Ecto neural progenitor cell (in vitro differentiated cells): ENCODE measurements at regions not wholly inside any gene's neighbourhood (a gene's known extent, or its start where the extent isn't known, plus 50 kb on each side); places are given as distances from the start of the nearest gene placed in this dataset.
A peak's percentile ranks its signal among the peaks of the same experiment; 100 is the strongest.
"Not testable (repeated sequence)": the region's sequence is repeated elsewhere in the genome, so short reads cannot be mapped to it uniquely, and the experiment has no call there.

ENCODE experiments used
- DNase-seq: peaks from one replicate; pipeline ENCODE4 v3.0.0-alpha.2; 2018; ENCODE audit warnings: low spot score

DNA sequence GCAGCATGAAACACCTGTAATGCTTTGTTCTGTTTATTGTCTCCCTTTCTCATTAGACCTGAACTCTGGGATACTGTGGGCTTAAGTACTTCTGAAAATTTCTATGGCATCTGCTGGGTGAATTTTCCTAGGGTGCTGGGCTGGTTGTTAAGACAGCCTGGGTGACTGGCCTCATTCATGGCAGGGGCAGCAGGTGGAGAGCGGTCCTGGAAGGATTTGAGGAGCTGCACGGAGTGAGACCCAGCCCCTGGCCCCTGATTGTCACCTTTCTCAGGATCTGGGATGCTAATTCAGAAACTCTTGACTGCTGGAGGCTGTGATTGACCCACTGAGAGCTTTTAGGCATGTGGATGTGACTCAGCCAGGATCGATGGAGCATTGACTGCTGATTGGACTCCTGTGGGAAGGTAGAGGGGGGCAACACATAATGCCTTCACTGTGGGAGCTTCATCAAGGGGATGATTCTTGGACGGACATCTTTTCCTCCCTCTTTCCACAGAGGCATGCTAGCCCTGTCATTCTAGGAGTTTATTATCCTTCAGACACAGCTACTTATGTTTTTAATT is 252.0 kb downstream of the GOLGA6L6 start:
- peak; percentile 26 for DNase-seq

DNA sequence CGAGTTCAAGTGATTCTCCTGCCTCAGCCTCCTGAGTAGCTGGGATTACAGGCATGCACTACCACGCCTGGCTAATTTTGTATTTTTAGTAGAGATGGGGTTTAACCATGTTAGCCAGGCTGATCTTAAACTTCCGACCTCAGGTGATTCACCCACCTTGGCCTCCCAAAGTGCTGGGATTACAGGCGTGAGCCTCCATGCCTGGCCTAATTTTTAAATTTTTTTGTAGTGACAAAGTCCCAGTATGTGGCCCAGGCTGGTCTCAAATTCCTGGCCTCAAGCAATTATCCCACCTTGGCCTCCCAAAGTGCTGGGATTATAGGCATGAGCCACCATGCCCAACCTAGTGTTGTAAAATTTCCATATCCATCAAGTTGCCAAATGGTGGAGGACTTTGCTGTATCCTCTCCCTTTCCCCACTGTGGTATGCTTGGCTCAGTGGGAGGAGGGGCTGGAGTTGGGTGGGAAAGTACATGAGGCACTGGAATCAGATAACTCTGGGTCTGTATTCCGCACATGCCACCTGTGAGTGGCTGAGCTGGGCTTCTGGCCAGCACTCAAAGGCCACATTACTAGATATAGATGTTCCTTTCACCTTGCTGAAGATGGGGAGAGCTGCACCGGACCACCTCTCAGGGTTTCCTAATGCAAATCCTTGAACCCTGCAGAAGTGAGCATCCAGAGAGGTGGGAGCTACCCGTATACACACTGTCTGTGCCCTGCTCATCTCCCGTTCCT is 252.6 kb downstream of the GOLGA6L6 start:
- peak; percentile 11 for DNase-seq

DNA sequence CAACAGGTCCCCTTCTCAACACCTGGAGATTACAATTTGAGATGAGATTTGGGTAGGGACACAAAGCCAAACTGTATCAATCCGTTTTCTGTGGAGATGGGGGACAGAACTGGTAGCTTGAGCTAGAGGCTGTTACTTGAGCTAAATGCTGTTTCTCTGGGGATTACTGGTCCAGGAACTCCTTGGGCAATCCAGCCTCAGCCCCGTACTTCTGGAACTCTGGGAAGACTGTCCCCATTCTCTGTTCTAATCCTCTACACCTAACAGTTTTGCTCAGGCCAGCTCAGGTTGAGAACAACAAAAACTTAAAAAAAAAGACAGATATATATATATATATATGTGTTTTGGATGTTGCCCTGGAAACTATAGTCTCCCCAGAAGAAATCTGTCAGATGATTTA is 255.0 kb downstream of the GOLGA6L6 start:
- DNase-seq: not testable (repeated sequence)

DNA sequence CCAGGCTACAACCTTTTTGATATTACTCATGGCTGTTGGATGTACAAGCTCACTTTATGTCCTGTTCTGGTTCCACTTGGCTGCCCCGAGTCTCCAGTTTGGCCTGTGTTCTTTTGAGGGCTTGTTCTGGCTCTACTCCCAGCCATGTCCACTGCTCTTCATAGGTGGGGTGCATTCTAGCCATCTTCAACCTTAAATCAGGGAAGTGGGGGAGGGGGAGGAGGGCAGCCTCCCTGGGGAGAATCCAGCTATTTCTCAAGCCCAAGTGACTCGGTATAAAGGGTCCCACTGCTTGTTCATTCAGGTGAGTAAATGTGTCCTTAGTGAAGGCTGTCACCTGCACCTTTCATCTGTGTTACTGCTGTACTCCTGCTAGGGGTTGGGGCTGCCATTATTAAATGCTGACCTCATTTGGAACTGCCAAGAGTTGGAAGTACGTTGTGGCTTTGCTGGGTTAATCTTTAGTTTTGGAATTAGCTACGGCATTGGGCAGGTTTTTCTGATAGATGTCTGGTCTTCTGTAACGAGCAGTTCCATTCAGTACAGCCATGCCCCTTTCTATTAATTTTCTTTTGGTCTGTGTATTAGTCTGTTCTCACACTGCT is 255.8 kb downstream of the GOLGA6L6 start:
- peak; percentile 37 for DNase-seq

DNA sequence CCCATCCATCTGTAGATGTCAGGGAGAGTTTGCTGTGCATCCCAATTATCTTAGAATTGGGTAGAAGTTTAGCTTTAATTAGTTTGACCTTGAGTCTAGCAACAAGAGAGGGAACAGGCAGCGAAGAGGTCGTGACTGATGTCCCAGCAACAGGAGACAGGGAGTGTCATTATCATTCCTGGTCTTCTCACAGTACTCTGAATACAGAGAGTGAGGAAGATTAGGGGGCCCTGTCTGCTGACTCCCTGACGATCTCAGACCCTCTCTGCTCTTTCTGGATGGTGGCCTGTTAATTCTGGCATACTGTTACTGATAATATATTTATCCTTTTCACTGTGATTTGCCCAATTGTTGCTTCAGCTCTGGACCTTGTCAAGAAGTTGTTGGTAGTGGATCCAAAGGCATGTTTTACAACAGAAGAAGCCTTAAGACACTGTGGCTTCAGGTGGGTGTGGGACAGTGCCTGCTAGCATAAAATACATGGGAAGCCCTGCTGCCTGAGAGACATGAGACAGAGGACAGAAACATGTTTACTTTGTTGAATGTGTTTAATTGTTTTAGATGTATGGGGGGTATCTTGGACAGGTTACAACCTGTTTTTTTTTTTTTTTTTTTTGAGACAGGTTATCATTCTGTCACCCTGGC is 256.6 kb downstream of the GOLGA6L6 start:
- peak; percentile 27 for DNase-seq

DNA sequence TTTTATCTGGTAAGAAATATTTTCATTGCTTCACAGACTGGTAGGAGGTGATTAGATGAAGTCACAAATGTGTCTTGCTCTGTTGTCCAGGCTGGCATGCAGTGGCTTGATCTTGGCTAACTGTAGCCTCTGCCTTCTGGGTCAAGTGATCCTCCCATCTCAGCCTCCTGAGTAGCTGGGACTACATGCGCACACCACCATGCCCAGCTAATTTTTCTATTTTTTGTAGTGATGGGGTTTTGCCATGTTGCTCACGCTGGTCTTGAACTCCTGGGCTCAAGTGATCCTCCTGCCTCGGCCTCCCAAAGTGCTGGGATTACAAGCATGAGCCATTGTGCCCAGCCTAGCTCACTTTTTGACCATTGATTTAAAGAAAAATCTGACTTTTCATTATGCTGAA is 257.9 kb downstream of the GOLGA6L6 start:
- not testable (repeated sequence) for DNase-seq

DNA sequence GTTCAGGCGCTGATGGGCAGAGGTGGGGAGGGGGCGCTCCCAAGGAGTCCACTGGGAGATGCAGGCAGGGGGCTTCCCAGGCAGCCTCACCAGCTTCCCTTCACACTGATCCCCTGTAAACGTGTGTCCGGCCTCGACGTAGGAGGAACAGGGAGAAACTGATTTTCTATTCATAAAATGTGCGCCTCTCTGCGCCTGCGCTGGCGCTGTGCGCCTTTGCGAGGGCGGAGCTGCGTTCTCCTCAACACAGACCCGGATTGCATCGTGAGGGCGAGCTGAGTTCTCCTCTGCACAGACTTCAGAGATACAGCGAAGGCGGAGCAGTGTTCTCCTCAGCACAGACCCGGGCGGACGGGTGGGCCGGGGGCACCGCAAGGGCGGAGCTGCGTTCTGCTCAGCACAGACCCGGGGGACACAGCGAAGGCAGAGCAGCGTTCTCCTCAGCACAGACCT is 259.1 kb downstream of the GOLGA6L6 start:
- not testable (repeated sequence) for DNase-seq

DNA sequence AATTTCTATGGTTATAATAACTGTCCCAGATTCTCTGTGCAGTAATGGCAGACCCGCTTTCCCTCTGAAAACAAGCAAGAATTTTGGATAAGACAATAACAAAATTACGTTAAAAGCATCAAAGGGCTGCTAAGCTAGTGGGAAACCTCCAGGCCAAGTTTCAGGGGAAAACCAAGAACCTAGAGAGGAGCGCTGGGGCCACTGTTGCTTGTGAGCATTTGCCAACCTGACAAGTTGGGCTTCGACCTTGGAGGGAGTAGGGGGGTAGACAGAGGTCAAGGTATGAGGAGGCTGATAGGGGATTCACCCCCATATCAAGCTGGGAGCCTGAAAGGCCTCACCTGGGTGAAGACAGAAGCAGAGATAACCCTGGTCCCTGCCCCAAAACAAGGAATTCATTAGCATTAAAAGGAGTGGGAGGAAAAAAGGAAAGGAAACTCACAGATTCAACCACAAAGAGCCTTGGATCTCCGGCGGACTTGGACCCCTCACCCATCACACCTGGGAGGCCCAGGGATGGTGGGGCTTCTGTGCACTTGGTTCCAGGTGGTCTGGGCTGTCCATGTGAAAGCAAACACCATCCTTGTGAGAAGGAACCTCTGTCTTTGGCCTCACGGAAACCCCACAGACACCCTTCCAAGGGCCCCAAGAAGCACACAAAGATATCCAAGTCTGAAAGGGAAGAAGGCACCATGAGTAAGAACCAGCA is 259.9 kb downstream of the GOLGA6L6 start:
- not testable (repeated sequence) for DNase-seq

DNA sequence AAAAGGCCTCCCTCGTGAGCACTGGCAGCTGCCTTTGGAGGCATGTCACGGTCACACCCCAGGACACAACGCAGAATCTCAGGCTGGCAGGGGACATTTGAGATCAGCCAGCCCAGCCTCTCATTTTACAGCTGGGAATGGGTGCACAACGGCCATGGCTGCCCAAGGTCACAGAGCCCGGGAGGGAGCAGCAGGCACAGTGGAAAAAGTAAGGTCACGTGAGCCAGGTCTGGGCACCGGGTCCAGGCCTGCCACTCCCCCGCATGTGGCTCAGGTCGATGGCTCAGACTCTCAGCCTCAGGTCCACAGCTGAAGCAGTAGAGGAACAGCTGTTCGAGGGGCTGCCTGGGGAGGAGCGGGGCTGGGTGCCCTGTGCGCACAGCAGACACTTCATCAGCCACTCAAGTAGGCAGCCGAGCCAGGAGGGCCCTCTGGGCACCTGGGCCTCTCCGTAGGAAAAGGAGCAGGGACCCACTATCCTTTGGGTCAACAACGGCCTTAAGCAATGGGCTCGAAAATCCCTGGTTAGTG is 260.6 kb downstream of the GOLGA6L6 start:
- no peak for DNase-seq

DNA sequence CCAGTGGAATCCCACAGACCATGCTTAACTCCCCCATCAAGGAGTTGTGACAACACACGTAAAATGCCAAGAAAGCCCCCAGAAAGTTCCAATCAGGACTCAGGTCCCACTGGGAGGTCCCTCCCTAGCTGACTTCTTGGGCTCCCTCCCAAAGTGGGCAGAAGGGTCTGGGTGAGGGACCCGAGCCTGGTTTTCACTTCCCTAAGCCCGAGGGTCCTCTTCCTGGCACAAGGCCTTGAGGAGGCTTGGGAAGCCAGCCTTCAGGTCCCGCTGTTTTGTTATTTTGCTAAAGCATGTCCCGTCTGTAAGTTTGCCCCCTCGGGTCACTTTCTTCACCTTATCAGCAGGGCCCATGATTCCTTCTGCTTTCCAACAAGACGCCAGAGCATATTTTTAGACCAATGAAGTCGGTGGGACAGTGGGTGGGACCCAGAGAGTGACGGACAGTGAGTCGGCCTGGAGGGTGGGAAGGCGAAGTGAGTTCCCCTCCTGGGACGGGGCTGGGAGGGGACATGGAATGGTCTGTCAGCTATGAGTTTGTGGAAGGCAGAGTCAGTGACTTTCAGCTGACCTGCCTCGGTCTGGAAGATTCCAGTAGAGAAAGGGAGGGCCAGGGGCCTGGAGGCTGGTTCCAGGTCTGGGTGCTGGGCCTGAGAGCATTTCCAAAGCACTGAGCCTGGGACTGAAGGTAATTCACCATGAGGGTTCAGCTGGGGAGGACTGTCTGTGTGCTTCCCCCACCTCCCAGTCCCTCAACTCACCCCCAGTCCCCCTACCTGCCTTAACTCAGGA is 261.3 kb downstream of the GOLGA6L6 start:
- DNase-seq: not testable (repeated sequence)

DNA sequence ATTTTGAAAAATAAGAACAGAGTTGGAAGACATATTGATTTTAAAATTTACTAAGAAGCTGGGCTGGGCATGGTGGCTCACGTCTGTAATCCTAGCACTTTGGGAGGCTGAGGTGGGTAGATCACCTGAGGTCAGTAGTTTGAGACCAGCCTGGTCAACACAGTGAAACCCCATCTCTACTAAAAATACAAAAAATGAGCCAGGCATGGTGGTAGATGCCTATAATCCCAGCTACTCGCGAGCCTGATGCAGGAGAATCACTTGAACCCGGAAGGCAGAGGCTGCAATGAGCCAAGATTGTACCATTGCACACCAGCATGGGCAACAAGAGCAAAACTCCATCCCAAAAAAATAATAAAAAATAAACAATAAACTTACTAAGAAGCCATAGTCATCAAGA is 262.5 kb downstream of the GOLGA6L6 start:
- DNase-seq: not testable (repeated sequence)

DNA sequence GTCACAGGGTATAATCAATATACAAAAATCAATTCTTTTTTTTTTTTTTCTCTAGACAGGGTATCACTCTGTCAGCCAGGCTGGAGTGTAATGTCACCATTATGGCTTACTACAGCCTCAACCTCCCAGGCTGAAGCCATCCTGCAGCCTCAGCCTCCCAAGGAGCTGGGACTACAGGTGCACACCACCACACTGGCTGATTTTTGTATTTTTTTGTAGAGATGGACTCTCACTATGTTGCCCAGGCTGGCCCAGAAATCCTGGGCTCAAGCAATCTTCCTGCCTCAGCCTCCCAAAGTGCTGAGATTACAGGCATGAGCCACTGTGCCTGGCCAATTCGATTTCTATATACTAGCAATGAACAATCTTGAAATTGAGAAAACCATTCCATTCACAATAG is 263.2 kb downstream of the GOLGA6L6 start:
- DNase-seq: not testable (repeated sequence)

DNA sequence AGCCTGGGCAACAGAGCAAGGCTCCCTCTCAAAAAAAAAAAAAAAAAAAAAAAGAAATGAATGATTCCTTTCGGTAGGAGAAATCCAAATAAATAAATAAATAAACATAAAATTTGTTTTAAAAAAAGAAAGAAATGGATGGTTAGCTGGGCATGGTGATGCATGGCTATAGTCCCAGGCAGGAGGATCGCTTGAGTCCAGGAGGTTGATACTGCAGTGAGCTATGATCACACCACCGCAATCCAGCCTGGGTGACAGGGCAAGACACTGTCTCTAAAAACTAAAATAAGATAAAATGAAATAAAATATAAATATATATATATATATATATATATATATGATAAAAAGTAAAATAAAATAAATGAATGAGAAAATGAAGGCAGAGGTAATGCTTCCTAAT is 264.1 kb downstream of the GOLGA6L6 start:
- DNase-seq: not testable (repeated sequence)

DNA sequence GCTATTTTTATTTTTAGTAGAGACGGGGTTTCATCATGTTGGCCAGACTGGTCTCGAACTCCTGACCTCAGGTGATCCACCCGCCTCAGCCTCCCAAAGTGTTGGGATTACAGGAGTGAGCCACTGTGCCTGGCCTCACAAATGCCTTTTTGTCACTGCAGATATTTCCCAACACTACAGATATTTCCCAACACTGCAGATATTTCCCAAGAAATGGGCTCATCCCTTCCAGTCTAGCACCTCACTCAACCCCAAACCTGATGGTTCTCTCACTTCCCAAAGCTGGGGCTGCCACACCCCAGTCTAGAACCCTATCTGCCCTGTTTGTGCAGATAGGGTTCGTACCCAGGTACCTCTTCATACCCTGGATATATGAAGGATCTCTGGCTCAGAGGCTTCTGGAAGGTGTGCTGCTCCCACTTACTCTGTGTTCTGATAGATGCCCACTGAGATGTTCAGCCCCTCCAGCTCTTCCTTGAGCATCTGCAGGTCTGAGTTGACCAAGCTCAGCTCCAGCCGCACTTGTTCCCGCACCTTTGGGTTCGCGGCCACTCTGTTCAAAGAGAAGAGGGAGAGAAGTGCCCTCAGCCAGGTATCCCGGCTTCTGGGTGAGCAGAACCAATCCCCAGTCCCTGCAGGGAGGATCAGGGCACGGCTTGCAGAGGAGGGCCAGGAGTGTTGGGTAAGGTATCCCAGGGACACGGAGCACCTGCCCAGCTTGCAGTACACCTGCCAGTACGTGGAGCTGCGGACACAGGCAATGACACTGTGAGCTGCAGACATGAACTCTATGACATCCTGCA is 265.1 kb downstream of the GOLGA6L6 start:
- DNase-seq: not testable (repeated sequence)

DNA sequence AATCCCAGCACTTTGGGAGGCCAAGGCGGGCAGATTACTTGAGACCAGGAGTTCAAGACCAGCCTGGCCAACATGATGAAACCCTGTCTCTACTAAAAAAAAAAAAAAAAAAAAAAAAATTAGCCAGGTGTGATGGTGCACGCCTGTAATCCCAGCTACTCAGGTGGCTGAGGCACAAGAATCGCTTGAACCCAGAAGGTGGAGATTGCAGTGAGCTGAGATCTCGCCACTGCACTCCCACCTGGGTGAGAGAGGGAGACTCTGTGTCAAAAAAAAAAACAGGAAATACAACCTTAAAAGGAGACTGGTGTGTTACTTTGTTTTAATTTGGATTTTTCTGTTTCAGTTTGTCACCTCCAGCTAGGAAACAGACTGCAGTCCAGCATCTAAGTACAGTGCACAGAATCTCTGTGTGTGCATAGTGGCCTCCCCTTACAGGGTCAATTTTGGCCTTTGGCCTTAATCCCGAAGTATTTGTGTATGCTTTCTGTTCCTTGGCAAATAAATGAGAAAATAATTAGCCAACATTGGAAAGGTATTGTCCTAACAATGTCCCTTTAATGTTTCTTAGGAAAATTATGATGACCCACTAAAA is 266.1 kb downstream of the GOLGA6L6 start:
- not testable (repeated sequence) for DNase-seq

DNA sequence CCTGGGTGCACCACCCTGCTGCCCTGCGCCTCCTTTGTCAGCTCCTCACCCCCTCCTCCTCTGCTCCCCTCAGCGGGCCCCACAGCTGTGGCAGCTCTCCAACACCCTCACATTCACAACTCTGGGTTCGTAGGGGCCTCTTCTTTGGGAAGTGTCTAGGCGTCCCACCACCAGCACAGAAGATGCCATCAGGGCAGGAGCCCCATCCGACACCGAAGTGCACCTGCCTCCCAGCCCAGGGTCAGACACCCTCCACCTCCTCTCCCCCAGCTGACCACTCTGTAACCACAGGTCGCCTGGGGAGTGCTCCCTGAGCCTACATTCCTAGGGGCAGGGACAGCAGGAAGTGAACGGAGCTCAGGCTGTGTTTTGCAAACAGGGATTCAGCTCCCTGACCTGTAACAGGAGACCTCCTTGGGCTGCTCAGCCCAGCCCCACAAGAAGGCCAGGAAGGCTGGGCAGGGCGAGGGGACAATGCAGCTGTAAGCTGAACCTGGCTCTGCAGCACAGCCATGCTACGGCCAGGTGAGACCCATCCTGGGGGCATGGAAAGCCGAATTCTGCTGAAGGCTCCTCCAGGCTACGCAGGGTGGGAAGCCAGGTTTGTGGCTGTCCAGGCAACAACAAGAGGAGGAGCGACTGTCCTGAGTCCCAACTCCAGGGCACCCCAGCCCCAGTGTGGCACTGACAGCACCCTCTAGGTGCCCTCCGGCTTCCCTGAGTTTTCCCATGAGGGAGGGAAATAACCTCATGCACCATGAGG is 269.0 kb downstream of the GOLGA6L6 start:
- DNase-seq: no peak

DNA sequence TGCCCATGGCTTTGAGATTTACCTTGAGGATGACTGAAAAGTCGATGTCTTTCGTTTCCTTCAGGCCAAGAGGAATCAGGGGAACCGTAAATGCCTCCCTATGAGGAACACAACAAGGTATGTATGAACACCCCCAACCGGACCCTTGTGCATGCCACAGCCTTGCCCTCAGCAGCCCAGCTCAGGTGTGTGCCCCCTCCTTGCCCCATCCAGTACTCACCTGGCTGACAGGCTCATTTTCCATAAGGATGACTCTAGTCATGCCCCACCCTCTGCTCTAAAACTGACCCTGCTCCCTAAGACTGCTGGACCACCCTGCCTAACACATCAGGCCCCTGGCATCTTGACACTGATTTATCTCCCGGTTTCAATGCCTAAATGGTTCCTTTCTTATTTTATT is 270.0 kb downstream of the GOLGA6L6 start:
- no peak for DNase-seq

DNA sequence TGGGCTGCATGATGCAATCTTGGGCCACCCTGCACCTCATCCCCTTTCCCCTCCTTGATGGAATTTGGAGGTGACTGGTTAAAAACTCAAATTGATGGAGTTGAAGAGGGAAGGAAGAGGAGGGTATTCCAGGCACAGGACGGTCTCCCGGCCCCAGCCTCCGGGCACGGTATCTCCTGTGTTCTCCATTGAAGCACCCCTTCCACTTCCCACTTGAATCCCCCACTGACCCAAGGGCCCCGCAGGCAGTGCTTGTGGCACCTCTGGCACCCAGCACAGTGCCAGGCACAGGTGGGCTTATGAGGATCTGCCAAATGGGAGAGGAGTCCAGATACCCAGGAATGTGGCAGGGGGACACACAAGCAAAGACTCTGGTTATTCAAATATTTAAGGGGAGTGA is 271.6 kb downstream of the GOLGA6L6 start:
- DNase-seq: not testable (repeated sequence)

DNA sequence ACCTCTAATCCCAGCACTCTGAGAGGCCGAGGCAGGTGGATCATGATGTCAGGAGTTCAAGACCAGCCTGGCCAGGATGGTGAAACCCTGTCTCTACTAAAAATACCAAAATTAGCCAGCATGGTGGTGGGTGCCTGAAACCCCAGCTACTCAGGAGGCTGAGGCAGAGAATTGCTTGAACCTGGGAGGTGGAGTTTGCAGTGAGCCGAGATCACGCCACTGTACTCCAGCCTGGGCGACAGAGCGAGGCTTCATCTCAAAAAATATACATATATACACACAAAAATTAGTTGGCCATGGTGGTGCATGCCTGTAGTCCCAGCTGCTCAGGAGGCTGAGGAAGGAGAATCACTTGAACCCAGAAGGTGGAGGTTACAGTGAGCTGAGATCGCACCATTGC is 273.6 kb downstream of the GOLGA6L6 start:
- DNase-seq: not testable (repeated sequence)
